HG03135 (cell line): ENCODE measurements at regions not wholly inside any gene's neighbourhood (a gene's known extent, or its start where the extent isn't known, plus 50 kb on each side); places are given as distances from the start of the nearest gene placed in this dataset.

ENCODE experiments used
- ATAC-seq: cut with Tn5 transposase; IDR thresholded peaks from one replicate; pipeline ENCODE4 v1.9.1; 2021; ENCODE audit warnings: mild to moderate bottlenecking, moderate library complexity; ENCODE audit not compliant: unreplicated experiment

DNA sequence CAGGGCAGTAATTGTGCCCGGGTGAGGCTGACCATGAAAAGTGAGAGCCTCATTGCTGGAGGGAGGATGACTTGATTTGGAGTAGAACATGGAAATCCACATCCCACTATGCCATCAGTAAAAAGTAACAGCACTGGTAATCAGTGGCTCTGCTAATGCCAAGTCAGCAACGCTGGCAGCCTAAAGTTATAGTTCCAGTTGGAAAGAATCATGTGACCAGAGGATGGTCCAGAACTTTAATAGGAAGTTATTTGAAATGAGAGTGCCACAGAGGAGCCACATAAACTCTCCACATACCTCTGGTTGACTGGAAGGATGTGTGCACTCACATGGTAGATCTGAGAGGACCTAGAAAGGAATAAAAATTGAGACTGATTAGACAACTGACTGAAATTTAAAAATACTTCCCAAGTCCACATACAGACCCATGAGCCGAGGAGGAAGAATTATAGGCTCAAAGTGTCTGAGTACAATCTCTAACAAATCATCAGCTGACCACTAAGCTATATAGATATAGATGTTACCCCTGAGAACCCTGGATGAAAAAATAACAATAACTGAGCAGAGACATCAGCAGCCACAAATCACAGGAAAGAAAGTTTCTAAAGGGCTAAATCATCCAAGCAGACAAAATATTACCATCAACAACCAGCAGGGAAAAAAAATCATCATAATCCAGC lies 346.8 kb downstream of the STK39 start:
- no peak for ATAC-seq

DNA sequence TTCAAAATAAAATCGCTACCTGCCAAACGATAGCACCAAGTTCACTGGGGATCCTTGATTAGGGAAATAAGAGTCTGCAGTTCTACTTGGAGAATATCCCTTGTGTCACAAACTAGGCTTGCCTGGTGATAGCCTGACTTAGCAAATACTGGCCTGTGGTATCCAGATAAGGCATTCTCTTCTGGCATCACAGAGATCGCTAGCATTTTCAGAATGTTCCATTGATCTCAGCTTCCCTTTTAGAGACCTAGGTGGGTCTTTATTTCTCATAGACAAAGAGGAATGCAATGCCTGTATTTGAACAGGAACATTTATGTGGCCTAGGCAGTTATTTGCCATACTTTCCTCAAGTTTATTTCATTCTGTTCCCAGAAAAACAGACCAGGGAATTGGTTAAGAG lies 349.1 kb downstream of the STK39 start:
- ATAC-seq = no peak

DNA sequence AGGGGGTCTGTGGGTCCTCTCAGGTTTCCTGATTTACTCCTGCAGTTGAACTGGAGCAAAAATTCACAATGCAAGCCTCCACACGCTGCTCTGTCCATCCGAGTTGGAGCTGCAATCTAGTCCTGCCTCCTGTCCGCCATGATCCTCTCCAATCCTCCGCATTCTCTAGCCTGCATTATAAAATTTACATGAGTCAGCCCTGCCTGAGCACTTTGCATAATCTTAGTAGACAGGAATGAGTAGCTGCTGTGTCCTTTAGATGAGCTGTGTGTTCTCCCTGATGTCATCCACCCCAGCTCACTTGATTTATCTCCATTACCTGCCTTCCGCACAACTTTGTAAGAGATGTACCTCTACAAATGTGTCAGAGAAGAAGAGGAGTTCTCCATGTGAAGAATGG lies 355.6 kb downstream of the STK39 start:
- ATAC-seq = no peak

DNA sequence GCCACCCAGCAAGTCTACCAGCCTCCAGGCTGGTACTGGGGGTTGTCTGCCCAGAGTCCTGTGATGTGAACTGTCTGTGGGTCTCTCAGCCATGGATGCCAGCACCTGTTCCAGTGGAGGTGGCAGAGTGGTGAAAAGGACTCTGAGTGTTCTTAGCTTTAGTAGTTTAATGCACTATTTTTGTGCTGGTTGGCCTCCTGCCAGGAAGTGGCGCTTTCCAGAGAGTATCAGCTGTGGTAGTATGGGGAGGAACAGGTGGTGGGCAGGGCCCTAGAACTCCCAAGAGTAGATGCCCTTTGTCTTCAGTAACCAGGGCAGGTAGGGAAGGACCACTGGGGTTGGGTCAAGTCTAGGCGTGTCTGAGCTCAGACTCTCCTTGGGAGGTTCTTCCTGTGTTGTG lies 356.7 kb downstream of the STK39 start:
- no peak for ATAC-seq

DNA sequence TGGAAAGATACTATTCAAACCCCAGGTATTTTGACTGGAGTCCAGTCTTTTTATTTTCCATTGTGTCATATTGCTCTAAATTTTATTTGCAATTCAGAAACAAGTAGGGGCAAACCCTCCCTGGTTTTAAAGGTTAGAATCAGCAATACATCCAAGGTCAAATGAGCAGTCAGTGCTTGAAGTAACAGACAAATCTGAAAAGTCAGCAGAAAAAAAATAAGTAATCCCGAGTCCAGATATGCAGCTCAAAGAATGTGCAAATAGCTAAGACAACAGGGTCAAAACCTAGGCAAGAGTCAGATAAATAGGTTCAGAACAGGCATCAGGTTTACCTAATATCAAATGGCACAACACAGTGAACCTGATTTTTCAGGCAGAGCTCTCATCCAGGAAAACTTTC lies 367.0 kb downstream of the STK39 start:
- no peak for ATAC-seq

DNA sequence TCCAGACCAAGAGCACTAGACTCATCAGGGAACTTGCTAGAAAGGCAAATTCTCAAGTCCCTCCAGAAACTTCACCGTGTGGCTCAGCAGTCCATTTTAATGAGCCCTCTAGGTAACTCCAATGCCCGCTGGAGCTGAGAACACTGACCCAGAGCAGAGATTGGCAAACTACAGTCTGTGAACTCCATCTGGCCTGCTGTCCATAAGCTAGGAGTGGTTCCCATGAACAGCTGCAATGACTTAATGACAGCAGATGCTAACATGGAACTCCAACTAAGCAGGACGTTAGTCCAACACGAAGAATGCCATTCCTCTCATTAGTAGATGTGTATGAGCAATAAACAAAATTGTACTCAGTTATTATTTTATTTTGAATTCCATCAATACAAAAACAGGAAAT lies 371.9 kb downstream of the STK39 start:
- no peak for ATAC-seq

DNA sequence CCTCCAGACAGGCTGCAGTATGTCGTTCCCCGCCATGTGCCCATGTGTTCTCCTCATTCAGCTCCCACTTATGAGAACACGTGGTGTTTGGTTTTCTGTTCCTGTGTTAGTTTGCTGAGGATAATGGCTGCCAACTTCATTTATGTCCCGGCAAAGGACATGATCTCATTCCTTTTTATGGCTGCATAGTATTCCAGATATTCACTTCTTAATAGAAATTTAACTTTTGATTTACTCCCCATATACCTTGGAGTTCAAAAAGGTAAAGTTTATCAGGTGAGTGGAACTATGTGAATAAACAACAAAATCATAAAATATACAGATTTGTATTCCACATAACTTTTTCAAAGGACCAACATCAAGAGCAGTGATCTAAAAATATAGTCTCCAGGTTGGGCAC lies 372.6 kb downstream of the STK39 start:
- no peak for ATAC-seq

DNA sequence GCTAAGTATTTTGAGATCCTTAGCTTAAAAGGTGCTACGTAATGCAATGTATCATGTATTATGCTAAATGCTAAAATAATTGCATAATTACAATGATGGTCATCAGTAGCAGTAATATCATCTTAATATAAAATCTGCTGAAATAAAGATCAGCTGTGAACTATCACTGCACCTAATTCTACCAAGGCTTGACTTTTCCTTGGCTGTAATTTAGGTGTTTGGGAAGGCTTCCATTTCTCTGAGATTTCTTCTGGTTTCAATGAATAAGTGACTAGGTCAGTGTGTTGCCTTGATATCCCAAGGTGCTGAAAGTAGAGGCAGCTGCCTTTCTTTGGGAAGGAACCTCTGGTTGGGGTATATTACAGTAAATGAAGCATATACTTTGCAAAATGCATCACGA lies 376.1 kb downstream of the STK39 start:
- ATAC-seq = no peak

DNA sequence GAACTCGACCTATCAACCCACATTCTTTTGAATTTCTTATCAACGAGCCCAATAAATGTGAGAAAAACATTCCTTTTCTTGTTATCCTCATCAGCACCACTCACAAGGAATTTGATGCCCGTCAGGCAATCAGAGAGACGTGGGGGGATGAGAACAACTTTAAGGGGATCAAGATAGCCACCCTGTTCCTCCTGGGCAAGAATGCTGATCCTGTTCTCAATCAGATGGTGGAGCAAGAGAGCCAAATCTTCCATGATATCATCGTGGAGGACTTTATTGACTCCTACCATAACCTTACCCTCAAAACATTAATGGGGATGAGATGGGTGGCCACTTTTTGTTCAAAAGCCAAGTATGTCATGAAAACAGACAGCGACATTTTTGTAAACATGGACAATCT lies 378.2 kb downstream of the STK39 start:
- ATAC-seq = no peak

DNA sequence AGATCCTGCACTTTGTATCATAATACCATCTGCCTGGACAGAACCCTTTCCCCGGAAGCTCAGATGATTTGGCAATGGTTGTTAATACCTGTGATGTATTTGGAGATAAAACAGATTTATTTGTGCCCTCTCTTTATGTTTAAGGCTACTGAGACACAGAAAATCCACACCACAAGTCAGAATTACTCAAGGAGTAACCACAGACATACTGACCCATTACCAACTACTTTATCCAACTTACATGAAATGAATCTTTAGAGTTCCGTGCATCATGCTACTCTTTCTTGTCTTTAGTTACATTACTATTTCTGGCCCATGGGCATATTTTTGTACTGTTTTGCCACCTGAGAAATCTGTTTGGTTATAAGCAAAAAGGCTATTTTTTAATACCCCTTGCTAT lies 384.0 kb downstream of the STK39 start:
- ATAC-seq = no peak

DNA sequence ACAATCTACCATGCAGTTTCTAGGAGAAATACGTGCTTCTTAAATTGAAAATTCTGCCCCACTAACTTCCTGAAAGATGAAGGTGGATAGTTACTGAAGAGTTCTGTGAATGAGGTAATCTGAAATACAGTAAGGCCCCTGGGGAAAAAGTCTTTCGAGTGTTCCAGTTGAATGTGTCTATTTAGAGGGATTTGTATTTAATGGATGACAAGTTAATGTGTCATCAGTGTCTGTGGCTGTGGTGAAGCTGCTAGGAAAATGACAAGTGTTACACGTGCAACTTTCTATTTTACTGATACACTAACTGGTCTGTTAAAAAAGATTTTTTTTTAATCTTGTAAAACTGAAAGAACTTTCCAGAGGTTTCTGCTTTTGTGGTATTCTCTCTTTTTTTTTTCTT lies 384.6 kb downstream of the STK39 start:
- peak; percentile 76 for ATAC-seq

DNA sequence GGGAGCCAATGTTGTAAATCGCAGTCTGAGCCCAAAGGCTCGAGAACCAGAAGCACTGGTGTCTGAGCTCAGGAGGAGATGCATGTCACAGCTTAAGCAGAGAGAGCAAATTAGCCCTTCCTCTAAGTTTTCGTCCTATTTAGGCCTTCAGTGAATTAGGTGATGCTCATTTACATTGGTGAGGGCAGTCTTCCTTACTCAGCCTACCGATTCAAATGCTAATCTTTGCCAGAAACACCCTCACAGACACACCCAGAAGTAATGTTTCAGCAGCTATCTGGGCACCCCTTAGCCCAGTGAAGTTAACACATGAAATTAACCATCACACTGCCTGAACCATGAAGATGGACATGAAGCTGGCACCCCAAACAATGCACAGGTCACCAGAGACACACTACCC lies 385.1 kb downstream of the STK39 start:
- ATAC-seq = peak; percentile 4

DNA sequence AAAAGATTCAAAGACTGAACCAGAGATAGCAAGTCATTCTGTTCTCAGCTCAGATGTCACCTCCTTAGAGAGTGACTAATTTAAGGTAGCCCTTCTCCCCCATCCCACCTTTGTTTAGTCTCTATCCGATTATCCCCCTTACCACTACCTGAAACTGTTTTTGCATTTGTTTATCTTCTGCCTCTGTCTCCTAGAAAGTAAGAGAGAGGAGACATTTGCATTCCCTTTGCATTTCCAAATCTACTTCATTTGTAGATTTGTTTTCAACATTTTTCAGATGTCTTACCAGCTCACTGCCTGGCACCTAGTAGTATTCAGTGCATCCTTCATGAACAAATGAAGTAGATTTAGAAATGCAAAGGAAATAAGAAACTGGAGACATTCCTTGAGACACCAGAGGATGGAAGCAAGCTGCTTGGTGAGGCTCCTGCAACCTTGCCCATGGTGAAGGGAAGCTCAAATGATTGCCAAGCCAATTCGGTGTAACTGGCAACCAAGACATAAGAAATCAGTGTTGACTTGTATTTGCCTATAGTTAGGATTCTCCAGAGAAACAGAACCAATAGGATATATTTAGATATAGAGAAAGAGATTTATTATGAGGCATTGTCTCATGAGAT lies 385.7 kb downstream of the STK39 start:
- no peak for ATAC-seq

DNA sequence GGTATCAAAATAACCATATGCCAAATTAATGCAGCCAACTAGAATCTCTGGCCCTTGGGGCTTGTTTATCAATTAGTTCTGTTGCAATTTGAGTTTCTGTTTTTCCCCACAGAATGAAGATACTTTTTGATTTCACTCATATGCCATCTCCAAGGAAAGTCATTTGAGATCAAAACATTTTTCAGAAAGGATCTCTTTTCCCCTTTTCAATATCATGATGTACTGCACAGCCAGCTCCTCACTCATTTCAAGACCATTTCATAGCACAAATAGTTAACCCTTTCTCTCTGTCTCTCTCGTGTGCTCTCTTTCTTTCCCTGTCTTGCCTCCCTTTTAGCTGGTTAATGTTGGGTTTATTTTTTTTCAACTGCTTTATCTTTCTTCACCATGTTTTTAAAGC lies 387.3 kb downstream of the STK39 start:
- ATAC-seq = peak; percentile 22

DNA sequence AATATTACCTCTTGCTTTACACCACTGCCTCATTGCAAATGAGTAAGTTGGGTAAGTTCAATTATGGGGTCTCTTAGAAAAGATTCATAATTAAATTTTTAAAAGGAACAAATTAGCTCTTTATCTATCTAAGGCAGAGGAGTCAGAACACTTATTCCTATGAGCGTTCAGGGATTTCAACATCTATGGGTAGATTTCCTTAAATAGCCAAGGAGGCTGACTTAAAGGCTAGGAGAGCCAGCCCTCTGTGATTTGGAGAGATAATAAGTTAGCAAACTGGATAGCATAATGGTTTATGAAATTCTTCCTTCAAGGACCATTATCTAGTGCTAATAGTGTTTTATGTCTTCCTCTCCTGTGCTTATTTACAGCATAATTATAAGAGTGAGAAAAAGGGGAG lies 387.7 kb downstream of the STK39 start:
- no peak for ATAC-seq

DNA sequence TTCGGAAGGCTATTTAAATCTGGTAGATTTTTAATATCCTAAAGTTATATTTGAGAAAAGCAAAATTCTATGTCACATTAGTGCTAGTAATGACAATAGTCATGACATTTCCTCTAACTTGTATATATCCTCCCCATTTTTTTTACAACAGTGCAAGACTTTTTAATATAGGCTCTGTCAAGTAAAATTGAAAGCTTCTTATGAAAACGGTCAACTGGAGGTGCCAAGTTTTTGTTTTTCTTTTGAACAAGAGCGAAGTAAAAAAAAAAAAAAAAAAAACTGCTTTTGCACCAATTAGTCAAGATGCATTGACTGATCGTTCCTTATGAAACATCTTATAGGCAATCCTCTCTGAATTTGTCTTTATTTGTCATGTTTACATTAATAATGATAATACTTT lies 389.3 kb downstream of the STK39 start:
- no peak for ATAC-seq

DNA sequence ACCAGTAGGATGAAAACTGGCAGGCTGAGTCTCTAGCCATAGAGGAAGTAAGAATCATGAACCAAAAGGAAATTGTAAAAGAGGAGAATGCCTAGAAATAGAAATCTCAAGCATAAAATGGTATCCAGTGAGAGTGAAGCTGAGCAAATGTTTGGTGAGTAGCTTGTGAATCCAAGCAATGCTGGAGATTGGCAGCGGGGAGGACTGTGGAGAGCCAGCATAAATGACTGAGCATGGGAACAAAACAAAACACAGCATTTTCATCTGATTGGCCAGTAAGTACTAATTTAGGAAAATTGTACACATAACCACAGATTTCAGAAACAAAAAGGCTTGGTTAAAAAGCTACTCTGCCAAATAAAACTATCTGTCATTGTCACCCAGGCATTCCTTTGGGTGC lies 390.0 kb downstream of the STK39 start:
- ATAC-seq = no peak

DNA sequence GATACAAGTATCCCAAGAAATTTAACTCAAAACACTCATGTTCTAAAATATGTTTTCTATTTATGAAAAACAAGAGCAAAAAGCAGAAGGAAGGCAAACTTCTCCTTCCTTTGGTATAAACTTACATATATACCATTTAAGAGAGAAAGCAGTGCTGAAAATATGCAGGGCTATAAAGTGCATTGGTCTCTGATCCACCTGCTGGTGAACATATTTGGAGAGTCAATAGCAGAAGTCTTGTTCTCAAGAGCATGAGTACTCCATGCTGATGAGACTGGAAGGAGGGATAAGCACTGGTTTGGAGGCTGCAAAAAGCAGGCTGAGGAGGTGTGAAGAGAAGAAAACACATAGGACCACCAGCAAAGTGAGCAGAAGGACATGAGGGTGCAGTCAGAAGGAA lies 391.2 kb downstream of the STK39 start:
- ATAC-seq = no peak

DNA sequence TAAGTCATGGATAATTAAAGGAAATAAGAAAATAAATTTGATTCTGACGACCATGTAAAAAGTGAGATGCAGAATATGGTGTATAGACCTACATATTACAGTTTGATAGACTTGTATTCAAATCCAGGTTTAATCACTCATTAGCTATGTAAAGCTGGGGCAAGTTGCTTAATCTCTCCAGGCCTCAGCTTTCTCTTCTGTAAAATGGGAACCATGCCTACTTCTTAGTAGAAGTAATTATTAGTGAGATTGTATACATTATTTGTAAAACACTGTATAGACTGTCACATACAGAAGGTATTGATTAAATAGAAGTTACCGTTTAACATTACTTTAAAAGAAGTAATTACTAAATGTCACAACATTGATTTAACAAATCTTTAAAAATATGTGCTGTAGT lies 392.2 kb downstream of the STK39 start:
- no peak for ATAC-seq

DNA sequence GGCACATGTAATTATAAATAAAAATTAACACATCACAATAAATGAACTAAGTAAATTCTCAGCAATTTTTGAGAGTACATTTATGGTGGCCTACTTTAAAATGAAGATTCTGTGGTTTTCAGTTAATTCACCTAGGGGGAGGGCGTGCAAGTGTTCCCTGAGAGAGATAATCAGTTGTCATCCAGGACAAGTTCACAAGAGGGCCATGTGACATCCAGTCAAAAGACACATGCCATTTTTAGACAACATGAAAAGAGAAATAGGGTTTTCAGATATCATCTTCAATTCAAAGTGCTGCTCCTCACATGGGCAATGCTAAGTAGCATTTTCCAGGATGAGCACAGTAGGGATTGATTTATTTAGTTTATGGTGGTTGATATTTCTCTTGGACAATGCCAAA lies 393.7 kb downstream of the STK39 start:
- no peak for ATAC-seq

DNA sequence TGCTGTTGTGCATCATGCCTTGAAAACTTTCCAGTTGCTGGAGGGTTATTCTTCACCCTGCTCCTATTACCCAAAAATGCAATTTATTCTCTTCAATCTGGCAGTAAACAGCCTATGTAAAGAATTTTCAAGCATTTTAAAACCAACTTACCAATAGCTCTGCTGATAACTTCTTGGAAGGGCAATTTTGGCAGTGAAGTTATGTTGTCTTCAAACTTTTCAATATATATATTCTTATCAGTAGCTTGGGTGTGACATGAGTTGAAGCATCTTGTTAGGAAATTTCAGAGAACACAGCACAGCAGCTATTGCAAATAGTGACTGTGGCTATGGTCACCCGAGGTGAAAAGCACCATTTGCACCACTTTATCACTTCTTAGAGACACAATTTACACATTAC lies 395.5 kb downstream of the STK39 start:
- ATAC-seq = no peak

DNA sequence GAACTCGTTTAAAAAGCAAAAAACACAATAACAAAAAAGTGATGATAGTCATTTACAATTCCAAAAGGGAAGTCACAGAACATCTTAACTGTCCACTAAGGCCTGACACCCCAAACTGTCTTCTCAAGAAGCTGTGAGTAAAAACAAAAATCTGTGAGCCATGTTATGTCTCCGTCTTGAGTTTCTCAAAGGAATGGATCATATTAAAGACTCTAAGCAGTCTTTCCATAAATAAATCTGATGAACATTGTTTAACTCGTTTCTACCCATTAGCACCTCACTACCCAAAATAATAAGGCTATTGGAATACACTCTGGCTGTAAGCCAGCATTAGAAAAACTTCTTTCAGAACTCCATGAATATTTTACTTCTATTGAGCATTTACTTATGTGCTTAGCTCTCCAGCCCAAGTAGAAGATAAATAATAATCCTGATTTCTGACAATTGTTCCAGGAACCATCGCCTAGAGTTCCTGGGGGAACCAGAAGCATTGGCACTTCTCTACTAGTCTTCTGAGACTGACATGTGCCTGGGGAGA lies 396.0 kb downstream of the STK39 start:
- ATAC-seq = no peak
